Kidney (tissue), 13 donors: ENCODE measurements at regions not wholly inside any gene's neighbourhood (a gene's known extent, or its start where the extent isn't known, plus 50 kb on each side); places are given as distances from the start of the nearest gene placed in this dataset.

Source experiments
- DNase-seq, 5 donors: peaks; one replicate each; pipeline ENCODE4 v3.0.0-alpha.2; 2013 to 2020
- FAIRE-seq: peaks from 2 replicates; lab custom pipeline; 2012; peaks lifted over from hg19 to GRCh38; lab: Jason Lieb, UNC
- H3K27ac ChIP-seq, 2 donors: one replicate each; pipeline ENCODE4 v1.7.0; 2013; ENCODE audit warnings: low read depth in 2 of 2, low read length in 2 of 2, inconsistent platforms in 1 of 2
- H3K27me3 ChIP-seq: one replicate; pipeline ENCODE4 v1.7.1; 2013; ENCODE audit warnings: low read length, inconsistent platforms; ENCODE audit not compliant: control insufficient read depth, insufficient read depth
- H3K36me3 ChIP-seq, 3 donors: one replicate each; pipeline versions ENCODE4 v1.7.0 to v1.7.1; 2013; ENCODE audit warnings: low read length in 3 of 3, control low read depth in 1 of 3, inconsistent platforms in 1 of 3; ENCODE audit not compliant: insufficient read depth in 3 of 3, control insufficient read depth in 2 of 3
- H3K4me1 ChIP-seq, 3 donors: one replicate each; pipeline versions ENCODE4 v1.7.0 to v1.7.1; 2013; ENCODE audit warnings: low read length in 3 of 3, inconsistent platforms in 1 of 3, low read depth in 1 of 3; ENCODE audit not compliant: control insufficient read depth in 2 of 3, insufficient read depth in 2 of 3
- H3K4me3 ChIP-seq, 3 donors: one replicate each; pipeline versions ENCODE4 v1.7.0 to v1.8.1; 2013; ENCODE audit warnings: low read length in 3 of 3, control low read depth in 1 of 3, inconsistent platforms in 1 of 3
- H3K9ac ChIP-seq, 3 donors: one replicate each; pipeline versions ENCODE4 v1.7.0 to v1.7.1; 2013; ENCODE audit warnings: low read length in 3 of 3, control low read depth in 1 of 3, inconsistent platforms in 1 of 3
- H3K9me3 ChIP-seq, 3 donors: one replicate each; pipeline versions ENCODE4 v1.7.0 to v1.7.1; 2013; ENCODE audit warnings: low read length in 3 of 3, control low read depth in 1 of 3, inconsistent platforms in 1 of 3; ENCODE audit not compliant: control insufficient read depth in 2 of 3, insufficient read depth in 1 of 3
- intact Hi-C: fragments of 100-400 bp; cut with DNase I; formaldehyde crosslinking; loops from one replicate; pipeline ENCODE4 v1.11.1; 2022
- TF ChIP-seq, protein P1 (sequence below): IDR thresholded peaks from 3 replicates; pipeline ENCODE4 v1.5.1; 2012; ENCODE audit warnings: mild to moderate bottlenecking, moderate library complexity, borderline replicate concordance; ENCODE audit not compliant: insufficient read depth; ENCODE audit errors: extremely low read depth
- donor health status: control.
- donor health status: control.
- donor health status: control.
- donor health status: control.
- donor health status: control.
- donor health status: DM: yes; HTN: yes; CAD: no.
- donor health status: Normal renal cell carcinoma (clear cell type).

DNA sequence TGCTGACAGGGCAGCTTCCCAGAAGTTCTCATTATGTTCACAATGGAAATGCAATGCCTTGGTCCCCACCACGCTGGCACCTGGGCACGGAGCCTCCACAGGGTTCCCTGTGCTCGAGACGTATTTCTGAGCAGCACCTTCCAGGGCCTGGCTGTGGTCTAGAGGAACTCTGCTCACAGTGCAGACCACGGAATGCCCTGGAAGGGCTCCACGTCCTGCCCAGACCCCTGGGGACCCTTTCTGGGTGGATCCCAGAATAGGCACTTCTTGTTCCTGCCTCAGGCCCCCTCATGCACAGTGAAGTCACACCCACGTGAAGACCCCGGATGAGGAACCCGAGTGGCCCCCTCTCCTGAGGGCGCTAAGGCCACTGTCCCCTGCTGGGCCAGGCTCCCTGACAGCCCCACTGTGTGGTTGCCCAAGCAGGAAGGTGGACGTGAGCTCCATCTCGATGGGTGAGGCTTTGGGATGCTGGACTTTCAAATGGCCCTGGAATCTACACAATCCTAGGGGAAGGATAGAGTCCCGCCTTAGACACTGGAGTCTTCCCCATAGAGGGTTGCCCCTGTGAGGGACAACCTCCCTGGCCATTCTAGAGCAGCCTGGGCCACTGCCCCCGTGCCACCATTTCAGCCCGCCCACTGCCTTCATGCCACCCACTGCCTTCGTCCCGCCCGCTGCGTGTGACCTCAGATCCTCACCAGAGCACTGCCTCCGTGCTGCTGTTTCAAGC is 1106.8 kb downstream of the BRD1 start:
- H3K4me3 ChIP-seq: no peak overlapping the region
- H3K27ac ChIP-seq: no peak overlapping the region
- H3K36me3 ChIP-seq: no peaks in the 10 kb centered on the region
- DNase-seq (peak in 1 of 5 donors; percentile 51), FAIRE-seq (no peak)
- intact Hi-C loops: no loop called here
- H3K4me1 ChIP-seq: no peaks in the 10 kb centered on the region
- H3K27me3 ChIP-seq: no peaks in the 10 kb centered on the region
- TF ChIP-seq, protein P1, sequence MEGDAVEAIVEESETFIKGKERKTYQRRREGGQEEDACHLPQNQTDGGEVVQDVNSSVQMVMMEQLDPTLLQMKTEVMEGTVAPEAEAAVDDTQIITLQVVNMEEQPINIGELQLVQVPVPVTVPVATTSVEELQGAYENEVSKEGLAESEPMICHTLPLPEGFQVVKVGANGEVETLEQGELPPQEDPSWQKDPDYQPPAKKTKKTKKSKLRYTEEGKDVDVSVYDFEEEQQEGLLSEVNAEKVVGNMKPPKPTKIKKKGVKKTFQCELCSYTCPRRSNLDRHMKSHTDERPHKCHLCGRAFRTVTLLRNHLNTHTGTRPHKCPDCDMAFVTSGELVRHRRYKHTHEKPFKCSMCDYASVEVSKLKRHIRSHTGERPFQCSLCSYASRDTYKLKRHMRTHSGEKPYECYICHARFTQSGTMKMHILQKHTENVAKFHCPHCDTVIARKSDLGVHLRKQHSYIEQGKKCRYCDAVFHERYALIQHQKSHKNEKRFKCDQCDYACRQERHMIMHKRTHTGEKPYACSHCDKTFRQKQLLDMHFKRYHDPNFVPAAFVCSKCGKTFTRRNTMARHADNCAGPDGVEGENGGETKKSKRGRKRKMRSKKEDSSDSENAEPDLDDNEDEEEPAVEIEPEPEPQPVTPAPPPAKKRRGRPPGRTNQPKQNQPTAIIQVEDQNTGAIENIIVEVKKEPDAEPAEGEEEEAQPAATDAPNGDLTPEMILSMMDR: no peak
- no peaks in the 10 kb centered on the region for H3K9me3 ChIP-seq
- H3K9ac ChIP-seq: no peak overlapping the region

DNA sequence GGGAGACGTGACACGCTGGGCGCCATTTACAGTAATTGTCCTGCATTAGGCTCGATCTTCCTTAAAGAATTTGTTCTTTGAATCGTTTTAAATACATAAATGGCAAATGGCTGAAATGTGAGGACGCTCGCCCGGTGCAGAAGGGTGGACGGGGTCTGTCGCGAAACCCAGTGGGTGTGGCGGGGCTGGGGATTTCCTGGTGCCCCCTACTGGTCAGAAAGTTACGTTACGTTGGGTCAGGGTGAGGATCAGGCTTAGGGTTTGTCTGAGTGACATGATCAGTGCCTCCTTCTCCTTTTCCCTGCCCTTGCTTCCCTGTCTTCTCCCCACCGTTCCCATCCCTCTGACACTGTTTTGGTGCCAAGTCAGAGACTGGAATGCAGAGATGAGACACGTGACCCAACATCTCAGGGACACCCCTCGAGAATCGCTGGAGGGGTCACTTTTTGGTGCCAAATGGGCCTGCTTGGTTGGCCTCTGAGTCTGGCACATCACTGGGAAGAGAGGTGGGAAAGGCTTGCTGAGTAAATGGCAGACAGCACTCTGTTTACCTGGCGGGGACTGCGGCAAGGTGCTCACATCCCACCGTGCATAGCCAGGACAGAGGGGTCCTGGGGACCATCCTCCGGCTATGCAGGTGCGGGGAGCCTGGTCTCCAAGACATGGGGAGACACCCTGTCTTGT is 1107.6 kb downstream of the BRD1 start:
- H3K9ac ChIP-seq: no peak overlapping the region
- TF ChIP-seq, protein P1: no peak
- intact Hi-C loops: no loop called here
- no peak overlapping the region for H3K4me3 ChIP-seq
- no peaks in the 10 kb centered on the region for H3K36me3 ChIP-seq
- DNase-seq: peak in 1 of 5 donors; percentile 25
- no peak overlapping the region for H3K27ac ChIP-seq
- H3K4me1 ChIP-seq: no peaks in the 10 kb centered on the region
- H3K9me3 ChIP-seq: peaks cover 0 to 3% (median 0%) of the 10 kb centered on the region in 3 donors
- no peaks in the 10 kb centered on the region for H3K27me3 ChIP-seq
- no peak for FAIRE-seq

DNA sequence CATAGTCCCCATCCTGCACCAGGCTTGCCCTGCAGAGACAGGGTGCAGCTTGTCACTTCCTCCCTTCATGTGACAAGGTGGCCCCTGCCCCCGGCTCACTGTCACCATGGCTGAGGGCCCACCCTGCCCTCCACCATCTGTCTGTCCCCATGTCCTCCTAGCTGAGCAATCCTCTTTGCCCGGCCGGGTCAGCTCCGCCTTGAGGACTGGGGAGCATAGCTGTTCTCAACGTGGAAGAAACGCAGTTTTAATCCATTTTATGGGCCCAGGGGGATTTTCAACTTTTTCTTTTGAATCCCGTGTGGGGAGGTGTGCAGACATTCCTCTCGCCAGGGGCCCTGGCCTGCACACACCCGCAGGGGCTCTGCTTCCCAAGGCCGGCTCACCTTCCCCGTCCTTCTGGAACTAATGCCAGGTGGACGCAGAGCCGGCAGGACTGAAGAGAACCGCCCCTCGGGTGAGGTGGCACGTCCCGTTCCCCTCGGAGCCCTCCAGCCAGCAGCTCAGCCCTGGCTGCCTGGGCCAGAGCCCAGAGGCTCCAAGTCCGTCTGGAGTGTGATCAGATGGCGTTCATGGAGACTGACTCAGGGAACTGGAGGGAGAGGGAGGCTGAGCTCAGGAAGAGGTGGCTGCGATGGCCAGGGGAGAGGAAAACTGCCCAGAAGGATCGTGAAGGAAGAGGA is 1108.7 kb downstream of the BRD1 start:
- Histone ChIP-seq H3K9me3 (peaks cover 0 to 3% (median 0%) of the 10 kb centered on the region in 3 donors), H3K4me3 (no peak overlapping the region), H3K4me1 (no peaks in the 10 kb centered on the region), H3K27me3 (no peaks in the 10 kb centered on the region), H3K36me3 (no peaks in the 10 kb centered on the region), H3K27ac (no peak overlapping the region), H3K9ac (no peak overlapping the region)
- FAIRE-seq (no peak), DNase-seq (peak in 1 of 5 donors; percentile 26)
- TF ChIP-seq, protein P1: no peak
- intact Hi-C loops: no loop called here
